SKM-1 treated with dmso at 0.1 percent for 144 hours (cell line): ENCODE measurements at regions not wholly inside any gene's neighbourhood (a gene's known extent, or its start where the extent isn't known, plus 50 kb on each side); places are given as distances from the start of the nearest gene placed in this dataset.
"Not testable (repeated sequence)": the region's sequence is repeated elsewhere in the genome, so short reads cannot be mapped to it uniquely, and the experiment has no call there.

ENCODE experiments used
- DNase-seq: peaks from one replicate; lab custom pipeline; 2025; ENCODE audit not compliant: unreplicated experiment; lab: John Stamatoyannopoulos, UW

DNA sequence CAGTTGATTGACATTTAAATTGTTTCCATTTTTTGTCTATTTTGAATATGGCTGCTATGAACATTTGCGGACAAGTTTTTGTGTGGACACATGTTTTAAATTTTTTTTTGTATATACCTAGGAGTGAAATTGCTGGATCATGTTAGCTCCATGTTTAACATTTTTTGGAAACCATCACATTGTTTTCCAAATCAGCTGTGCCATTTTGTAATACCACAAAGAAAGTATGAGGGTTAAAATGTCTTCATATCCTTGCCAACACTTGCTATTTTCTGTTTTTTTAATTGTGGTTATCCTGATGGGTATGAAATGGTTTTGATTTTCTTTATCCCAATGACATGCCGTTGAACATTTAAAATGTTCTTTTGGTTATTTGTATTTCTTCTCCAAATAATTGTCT is 52.1 kb downstream of the CARTPT start:
- no peak for DNase-seq

DNA sequence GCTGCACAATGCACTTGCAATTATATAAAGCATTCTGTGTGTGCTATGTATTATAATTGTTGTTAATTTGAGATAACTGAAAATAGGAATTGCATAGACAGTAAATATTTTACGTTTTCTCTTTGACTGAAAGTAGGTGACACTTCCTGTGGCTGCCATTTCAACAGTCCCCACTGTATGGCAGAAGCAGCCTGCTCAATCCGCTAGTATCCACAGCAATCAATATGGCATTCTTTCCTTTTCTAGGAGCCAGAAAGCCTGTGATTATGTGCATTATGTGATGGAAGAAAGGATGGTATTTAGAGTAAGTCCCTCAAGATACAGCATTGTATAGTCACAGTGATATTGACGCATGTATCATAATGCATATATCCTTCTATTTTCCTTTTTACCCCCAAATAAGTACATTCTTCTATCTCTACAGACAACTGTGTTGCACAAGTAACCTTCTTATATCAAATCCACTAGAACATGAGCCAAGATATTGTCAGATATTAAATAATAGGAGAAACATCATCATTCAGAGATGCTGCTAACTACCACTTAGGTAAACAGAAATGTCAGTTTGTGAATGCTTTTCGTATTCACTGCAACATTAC is 59.7 kb downstream of the CARTPT start:
- DNase-seq: peak; percentile 11

DNA sequence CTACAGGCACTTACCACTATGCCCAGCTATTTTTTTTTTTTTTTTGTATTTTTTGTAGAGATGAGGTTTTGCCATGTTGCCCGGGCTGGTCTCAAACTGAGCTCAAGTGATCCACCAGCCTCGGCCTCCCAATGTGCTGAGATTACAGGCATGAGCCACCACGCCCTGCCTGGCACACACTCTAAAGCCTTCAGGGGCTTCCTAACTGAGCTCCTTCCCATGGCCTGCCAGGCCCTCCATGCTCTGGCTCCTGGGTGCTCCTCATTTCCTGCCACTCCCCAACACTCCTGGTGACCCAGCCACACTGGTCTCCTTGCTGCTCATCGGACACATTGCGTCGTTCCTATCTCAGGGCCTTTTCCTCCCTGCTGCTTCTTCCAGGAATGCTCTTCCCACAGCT is 61.5 kb downstream of the CARTPT start:
- DNase-seq: no peak

DNA sequence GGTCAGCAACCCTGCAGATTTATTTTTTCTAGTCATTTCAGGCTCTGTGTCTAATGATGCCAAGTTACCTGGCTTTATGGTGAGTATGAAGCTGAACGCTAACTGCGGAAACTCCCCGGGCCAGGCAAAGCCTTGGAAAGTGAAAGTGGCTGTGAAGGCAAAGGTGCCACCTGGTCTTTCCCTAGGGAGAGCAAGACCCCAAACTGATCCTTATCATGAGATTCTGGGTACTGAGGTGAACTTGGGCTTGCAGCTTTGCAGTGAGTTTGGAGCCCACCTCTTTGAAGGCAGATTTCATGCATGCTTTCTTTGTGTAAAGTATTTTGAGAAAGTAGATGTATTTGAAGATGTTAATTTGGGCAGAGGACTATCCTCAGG is 63.3 kb downstream of the CARTPT start:
- DNase-seq: no peak

DNA sequence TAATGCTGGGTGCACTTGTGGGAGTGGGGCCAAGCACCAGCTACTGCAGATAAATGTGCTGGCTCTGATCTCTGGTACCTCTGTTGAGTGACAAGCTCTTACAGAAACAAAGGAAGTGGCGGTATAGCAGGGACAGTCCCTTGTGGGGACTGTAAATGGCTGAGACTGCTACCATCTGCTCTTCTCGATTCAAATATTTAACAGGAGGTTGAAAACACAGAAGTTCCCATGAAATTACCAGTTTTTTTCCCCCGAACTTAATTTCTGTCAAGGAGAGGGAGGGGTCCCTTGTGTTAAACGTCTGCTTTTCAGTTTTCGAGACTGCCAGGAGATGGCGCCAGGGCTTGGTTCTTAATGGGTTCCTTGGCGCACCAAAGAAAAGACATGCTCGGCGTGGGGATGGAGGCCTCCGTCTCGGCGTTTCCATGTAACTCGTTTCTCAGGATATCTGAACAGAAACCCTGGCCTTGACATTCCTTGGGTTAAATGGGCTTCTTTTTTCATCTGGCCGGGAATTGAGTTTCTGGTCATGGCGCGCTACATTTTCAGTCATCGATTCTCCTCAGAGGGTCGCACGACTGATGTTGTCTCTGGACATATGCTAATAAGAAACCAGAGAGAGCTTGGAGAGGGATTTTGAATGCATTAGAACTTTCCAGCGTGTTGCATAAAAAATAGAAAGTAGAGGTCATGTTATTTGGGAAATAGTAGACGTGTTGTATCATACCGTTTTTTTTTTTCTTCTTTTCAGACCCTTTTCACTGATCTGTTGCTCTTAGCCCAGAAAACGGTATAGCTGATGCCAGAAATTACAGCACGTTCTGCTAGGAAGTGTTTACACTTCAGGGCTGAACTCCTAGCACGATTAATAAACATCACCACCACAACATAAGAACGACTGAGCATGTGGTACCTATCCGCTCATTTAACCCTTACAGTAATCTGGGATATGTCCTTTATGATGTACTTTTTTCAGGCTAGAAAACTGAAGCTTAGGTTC is 64.0 kb downstream of the CARTPT start:
- DNase-seq: peak; percentile 41

DNA sequence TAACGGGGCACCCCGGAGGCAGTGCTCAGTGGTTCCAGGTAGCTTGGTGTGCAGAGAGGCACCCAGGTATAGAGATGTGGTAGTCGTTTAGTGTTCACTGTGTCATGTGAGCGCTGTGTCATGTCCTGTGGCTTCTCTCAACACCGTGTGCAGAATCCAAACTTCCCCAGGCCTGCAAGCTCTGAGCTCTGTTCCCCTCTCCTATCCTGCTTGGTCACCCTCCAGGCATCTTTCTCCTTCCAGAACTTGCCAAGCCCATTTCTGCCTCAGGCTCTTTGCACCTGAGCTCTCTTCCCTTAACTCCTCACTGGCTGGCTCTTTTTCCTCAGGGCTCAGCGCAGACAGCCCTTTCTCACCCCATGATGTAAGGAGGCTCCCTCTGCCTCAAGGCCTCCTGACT is 64.8 kb downstream of the CARTPT start:
- DNase-seq: no peak

DNA sequence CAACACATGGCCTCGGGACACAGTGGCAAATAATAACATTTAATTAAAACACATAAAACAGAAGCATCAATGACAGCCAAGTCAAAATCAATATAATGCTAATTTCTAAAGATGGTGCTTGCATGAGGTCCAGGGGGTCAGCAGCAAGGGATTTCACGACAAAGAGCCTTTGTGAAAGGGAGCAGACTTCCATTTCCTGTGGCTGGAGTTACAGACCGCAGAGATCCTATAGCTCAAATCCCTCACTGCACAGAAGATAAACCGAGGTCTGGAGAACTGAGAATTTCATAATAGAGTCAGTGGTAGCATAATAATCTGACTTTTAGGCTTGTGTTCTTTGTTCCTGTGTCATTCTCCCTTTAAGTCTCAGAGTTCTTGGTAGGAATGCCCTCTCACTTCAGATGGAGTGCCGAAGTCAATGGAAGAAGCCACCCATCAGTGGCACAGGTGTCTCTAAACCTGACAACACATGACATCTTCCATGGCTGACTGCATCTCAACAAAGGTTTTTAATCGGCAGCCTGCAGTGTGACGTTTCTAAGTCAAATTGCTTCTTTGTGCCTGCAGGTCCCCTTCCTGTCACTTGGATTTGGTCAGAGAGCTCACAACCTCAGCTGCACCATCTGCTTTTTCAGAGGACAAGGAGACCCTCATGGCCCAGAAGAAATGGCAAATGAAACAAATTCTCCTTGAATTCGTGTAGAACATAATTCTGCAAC is 67.4 kb downstream of the CARTPT start:
- no peak for DNase-seq

DNA sequence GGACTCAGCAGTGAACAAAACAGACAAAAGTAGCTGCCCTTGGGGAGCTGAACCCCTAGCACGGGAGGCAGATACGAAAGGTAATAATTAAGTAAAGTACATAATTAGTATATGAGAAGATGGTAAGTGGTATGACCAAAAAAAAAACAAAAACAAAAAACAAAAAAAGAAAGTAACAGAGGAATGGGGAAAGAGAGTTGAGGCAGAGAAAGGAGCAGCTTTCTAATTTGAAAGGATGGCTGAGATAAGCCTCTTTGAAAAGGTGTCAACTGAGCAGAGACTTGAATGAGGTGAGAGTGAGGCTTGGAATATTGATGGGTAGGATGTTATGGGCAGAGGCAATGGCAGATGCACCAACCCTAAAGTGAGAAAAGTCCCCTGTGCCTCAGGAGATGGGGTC is 69.7 kb downstream of the CARTPT start:
- no peak for DNase-seq

DNA sequence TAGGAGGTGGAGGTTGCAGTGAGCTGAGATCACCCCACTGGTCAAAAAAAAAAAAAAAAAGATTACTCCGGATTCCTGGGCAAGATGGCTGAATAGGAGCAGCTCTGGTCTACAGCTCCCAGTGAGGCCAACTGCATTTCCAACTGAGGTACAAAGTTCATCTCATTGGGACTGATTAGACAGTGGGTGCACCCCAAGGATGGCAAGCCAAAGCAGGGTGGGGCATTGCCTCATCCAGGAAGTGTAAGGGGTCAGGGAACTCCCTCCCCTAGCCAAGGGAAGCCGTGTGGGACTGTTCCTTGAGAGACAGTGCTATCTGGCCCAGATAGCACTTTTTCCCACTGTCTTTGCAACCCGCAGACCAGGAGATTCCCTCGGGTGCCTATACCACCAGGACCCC is 70.7 kb downstream of the CARTPT start:
- DNase-seq: no peak

DNA sequence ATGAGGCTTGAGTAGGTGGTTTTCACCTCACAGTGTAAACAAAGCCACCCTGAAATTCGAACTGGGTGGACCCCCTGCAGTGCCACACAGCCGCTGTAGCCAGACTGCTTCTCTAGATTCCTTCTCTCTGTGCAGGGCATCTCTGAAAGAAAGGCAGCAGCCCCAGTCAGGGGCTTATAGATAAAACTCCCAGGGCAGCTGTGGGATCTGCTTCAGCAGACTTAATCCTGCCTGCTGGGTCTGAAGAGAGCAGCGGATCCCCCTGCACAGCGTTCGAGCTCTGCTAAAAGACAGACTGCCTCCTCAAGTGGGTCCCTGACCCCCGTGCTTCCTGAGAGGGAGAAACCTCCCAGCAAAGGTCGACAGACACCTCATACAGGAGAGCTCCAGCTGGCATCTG is 71.4 kb downstream of the CARTPT start:
- DNase-seq: no peak

DNA sequence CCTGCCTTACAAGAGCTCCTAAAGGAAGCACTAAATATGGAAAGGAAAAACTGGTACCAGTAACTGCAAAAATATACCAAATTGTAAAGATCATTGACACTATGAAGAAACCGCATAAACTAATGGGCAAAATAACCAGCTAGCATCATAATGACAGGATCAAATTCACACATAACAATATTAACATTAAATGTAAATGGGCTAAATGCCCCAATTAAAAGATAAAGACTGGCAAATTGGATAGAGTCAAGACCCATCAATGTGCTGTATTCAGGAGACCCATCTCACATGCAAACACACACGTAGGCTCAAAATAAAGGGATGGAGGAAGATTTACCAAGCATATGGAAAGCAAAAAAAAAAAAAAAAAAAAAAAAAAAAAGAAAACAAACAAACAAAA is 73.0 kb downstream of the CARTPT start:
- DNase-seq: not testable (repeated sequence)

DNA sequence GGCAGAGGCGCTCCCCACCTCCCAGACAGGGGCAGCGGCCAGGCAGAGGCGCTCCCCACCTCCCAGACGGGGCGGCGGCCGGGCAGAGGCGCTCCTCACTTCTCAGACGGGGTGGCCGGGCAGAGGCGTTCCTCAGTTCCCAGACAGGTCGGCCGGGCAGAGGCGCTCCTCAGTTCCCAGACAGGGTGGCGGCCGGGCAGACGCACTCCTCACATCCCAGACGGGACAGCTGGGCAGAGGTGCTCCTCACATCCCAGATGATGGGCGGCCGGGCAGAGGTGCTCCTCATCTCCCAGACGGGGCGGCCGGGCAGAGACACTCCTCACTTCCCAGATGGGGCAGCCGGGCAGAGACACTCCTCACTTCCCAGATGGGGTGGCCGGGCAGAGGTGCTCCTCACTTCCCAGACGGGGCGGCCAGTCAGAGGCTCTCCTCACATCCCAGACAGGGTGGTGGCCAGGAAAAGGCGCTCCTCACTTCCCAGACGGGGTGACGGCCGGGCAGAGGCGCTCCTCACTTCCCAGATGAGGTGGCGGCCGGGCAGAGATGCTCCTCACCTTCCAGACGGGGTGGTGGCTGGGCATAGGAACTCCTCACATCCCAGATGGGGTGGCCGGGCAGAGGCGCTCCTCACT is 75.1 kb downstream of the CARTPT start:
- no peak for DNase-seq

DNA sequence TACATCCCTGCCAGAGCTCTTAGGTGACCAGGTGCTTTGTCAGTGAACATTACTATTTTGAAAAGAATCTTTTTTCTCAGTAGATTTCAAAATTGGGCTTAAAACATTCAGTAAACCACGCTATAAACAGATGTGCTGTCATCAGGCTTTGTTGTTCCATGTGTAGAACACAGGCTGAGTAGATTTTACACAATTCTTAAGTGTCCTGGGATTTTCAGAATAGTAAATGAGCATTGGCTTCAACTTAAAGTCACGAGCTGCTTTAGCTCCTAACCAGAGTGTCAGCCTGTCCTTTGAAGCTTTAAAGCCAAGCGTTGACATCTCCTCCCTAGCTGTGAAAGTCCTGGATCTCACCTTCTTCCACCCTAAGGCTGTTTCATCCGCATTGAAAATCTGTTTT is 83.6 kb downstream of the CARTPT start:
- DNase-seq: no peak

DNA sequence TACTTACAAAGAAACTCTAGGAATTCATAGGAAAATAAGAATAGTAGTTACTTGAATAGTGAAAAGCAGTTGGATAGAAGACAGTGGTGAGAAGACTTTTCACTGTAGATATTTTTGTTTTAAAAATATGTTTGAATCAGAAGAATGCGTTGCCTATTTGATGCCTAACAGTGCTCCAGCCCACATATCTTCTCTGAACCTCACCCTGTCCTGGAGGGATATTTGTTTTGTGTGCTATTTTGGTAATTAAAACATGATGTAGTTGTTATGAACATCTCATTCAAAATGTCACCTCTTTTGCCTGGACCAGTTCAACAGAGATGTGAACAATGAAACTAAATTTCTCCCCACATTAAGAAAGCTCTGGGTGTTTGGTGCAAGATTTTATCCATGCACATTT is 87.6 kb downstream of the CARTPT start:
- DNase-seq: no peak

DNA sequence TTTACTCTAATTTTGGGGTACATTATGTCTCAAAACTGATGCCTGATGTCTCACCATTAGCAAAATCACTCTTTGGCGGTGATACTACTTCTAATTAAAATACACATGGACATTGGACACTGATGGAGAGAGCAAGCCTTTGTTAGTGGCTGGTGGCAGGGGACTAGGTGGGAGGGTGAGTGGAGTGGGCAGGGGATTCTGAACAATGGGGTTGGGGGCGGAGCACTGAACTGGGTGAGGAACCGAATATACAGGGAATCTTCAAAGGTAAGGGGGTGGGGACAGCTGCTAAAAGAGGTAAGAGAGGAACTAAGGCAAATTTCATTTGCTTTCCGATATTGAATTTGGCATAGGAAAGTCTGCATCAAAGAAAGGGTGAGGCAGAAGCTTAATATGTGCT is 88.8 kb downstream of the CARTPT start:
- no peak for DNase-seq

DNA sequence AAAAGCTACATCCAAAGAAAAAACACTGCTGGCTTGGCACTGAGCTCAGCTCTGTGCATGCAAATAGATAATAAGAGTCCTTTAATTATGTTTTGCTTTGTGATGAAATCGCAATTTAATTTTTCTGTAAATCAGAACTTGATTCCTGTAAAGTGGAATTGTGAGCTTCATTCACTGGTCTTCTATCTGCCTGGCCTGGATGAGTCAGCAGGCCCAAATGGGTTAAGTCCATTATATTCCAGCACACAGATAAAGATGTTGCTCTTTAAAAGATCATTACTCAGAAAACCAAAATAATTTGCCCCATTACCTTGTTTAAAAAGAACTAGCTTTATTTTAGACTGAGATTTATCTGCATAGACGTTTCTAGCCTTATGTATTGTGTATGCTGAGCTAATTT is 90.4 kb downstream of the CARTPT start:
- no peak for DNase-seq

DNA sequence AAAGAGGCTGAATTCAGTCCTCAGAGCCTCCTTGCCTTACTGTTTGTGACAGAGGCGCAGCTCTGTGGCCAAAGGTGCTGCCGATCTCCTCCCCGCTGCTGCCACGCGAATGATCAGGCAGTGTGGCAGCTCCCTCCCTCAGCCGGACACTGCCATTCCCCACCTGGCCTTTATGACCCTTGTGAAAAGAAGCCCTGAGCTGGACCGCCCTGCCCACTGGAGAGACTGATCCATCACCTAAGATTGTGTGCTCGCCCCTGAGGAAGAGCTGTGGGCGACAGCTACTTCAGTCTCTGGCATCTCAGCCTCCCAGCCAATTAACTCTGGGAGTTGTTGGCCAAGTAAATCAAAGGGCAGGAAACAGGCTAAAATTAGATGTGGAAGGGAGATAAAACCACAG is 90.9 kb downstream of the CARTPT start:
- DNase-seq: no peak

DNA sequence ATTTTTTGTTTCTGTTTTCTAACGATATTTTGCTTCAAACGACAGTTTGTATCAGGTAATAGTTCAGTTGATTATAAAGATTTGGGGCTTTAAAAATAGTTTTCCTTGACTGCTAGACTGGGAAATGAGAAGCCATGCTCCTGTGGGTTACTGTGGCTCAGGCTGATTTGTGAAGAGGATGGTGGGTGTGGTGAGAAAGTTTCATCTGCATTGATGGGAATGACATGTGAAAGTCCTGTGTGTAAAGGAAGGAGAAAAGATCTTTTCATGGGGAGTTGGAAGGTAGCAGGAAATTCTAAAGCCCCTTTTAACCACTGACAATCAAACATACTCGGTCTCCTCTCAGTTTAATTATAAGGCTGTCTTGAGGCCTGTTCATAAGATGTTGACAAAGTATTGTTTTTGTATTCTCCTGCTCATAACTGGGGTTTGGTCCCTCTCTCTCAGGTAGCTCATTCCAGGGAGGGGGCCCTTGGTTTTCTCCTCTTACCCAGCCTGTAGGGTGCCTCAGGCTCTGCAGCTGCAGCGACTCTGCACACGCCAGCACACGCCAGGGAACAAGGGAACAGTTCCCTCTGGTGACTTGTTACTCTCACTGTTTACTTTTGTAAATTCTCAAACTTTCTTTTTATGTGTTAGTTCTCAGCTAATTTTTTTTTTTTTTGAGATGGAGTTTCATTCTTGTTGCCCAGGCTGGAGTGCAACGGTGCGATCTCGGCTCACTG is 91.6 kb downstream of the CARTPT start:
- DNase-seq: no peak

DNA sequence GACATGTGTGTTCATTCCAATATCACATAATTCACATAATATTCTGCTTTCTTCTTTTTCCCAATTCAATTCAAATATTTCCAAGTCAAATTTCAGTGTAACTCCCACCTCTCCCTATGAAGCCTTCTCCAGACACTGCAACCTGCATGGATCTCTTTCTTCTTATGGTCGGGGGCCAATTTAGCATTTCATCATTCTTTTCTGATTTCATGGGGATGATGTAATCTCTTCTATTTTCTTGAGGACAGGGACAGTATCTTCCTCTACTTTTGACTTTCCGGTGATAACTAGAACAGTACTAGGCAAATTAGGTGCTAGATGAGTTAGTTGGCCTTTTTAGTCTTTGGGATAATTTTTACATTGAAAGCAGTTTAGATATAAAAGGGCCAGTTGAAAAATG is 92.7 kb downstream of the CARTPT start:
- DNase-seq: no peak

DNA sequence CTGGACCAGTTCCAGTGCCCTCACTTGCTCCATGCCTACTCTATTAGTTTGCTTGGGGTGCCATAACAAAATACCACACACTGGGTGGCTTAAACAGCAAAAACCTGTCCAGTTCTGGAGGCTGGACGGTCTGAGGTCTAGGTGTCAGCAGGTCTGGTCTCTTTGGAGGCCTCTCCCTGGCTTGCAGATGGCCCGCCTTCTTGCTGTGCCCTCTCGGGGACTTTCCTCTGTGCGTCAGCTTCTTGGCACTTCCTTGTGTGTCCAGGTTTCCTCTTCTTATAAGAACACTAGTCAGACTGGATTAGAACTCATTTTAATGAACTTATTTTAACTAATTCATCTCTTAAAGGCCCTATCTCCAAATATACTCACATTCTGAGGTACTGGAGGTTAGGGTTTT is 97.2 kb downstream of the CARTPT start:
- DNase-seq: no peak

DNA sequence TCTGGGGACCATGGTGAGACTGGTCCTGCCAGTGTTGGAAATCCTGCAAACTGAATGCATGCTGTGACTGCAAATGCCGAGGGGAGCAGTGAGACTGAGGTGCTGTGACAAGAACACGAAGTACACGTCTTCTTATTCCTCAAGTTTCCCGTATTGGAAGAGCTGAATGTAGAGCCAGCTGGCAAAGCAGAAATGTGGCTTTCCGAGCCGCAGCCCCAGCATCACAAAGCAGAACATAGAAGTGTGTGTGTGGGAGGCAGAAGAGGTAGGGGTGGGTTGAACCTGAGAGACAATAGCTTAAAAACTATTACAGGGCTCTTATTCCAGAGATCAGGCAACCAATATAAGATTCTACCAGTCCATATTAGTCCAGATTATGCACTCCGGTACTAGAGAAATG is 98.8 kb downstream of the CARTPT start:
- no peak for DNase-seq
